HCT116 (cell line): ENCODE measurements at regions not wholly inside any gene's neighbourhood (a gene's known extent, or its start where the extent isn't known, plus 50 kb on each side); places are given as distances from the start of the nearest gene placed in this dataset.

Experiments used
- ATAC-seq: fragments of 200-7000 bp; cut with Tn5 transposase; 2 replicates; pipeline ENCODE4 v1.9.1; 2020; ENCODE audit warnings: mild to moderate bottlenecking, moderate library complexity
- BruUV-seq: library from RNA; stranded (reverse); fragments of 400-500 nt; replicated peaks from 2 replicates; lab custom pipeline; 2021; lab: Mats Ljungman, UMichigan
- CTCF ChIA-PET: fragments of 300-600 bp; sonication (Branson Sonifier 250); formaldehyde crosslinking; loops from one replicate; lab custom pipeline; 2021; ENCODE audit warnings: antibody characterized with exemption; lab: Charles Lee
- POLR2A ChIA-PET: fragments of 300-600, 350-600 bp; sonication (Branson Sonifier 250); formaldehyde crosslinking; loops from one replicate; lab custom pipeline; 2021; ENCODE audit warnings: antibody characterized with exemption; lab: Charles Lee
- RAD21 ChIA-PET, 2 experiments: fragments of 300-600 bp; sonication (Branson Sonifier 250); formaldehyde crosslinking; loops; one replicate each; lab custom pipeline; 2023; ENCODE audit warnings: low total read pairs in 2 of 2; ENCODE audit not compliant: uncharacterized antibody in 2 of 2, unreplicated experiment in 2 of 2, low non-redundant PET in 1 of 2; lab: Charles Lee
- DNase-seq: peaks from one replicate; pipeline ENCODE4 v3.0.0-alpha.2; 2010; ENCODE audit warnings: low read depth, low spot score
- H2AFZ ChIP-seq: fragments of 200-600 bp; shearing (Covaris generic), sonication (generic); 2 replicates; pipeline ENCODE4 v1.6.1; 2017; ENCODE audit warnings: low read depth, mixed run types, mixed read lengths, antibody characterized with exemption, low read length; ENCODE audit not compliant: poor library complexity, severe bottlenecking
- H3K27ac ChIP-seq: 2 replicates; pipeline ENCODE4 v1.5.1; 2012; ENCODE audit warnings: low read depth, low read length
- H3K27me3 ChIP-seq: fragments of 200-600 bp; sonication (generic); 2 replicates; pipeline ENCODE4 v1.6.1; 2016; ENCODE audit warnings: mixed run types, low read length, mixed read lengths; ENCODE audit not compliant: insufficient read depth
- H3K36me3 ChIP-seq, 2 experiments: fragments of 200-500 bp in 1 of 2; fragments of 200-600 bp in 1 of 2; sonication (Bioruptor generic) in 1 of 2; sonication (generic) in 1 of 2; 2 replicates each; pipeline versions ENCODE4 v1.5.1 to v1.6.1; 2014 to 2016; ENCODE audit warnings: low read length in 2 of 2, inconsistent platforms in 1 of 2, mixed read lengths in 1 of 2, mixed run types in 1 of 2; ENCODE audit not compliant: insufficient read depth in 2 of 2, control insufficient read depth in 1 of 2
- H3K4me1 ChIP-seq, 2 experiments: fragments of 200-600 bp in 1 of 2; sonication (generic) in 1 of 2; 2 replicates each; pipeline versions ENCODE4 v1.5.1 to v1.6.1; 2012 to 2017; ENCODE audit warnings: low read length in 2 of 2, inconsistent platforms in 1 of 2, mild to moderate bottlenecking in 1 of 2, mixed read lengths in 1 of 2, mixed run types in 1 of 2, moderate library complexity in 1 of 2; ENCODE audit not compliant: insufficient read depth in 2 of 2, control insufficient read depth in 1 of 2
- H3K4me2 ChIP-seq: fragments of 200-600 bp; sonication (generic); 2 replicates; pipeline ENCODE4 v1.6.1; 2017; ENCODE audit warnings: mixed run types, low read length, mixed read lengths
- H3K4me3 ChIP-seq, 2 experiments: fragments of 200-600 bp in 1 of 2; sonication (generic) in 1 of 2; replicated peaks in 1 of 2; 2 replicates each; pipeline ENCODE4 v1.5.1; 2011 to 2016; ENCODE audit warnings: low read length in 2 of 2, control low read depth in 1 of 2, low read depth in 1 of 2, mild to moderate bottlenecking in 1 of 2, mixed read lengths in 1 of 2, mixed run types in 1 of 2
- H3K79me2 ChIP-seq: fragments of 200-600 bp; sonication (generic); 2 replicates; pipeline ENCODE4 v1.6.1; 2017; ENCODE audit warnings: mild to moderate bottlenecking, mixed run types, low read length, moderate library complexity, mixed read lengths; ENCODE audit not compliant: insufficient read depth
- H3K9ac ChIP-seq: fragments of 200-600 bp; sonication (generic); 2 replicates; pipeline ENCODE4 v1.6.1; 2016; ENCODE audit warnings: low read length, mixed read lengths
- H3K9me2 ChIP-seq: fragments of 200-600 bp; sonication (generic), shearing (Covaris generic); 2 replicates; pipeline ENCODE4 v1.6.1; 2017; ENCODE audit warnings: mixed run types, mild to moderate bottlenecking, moderate library complexity; ENCODE audit not compliant: insufficient read depth
- H3K9me3 ChIP-seq, 2 experiments: fragments of 200-500 bp in 1 of 2; fragments of 200-600 bp in 1 of 2; sonication (Bioruptor generic) in 1 of 2; sonication (generic) in 1 of 2; 2 replicates each; pipeline ENCODE4 v1.6.1; 2014 to 2017; ENCODE audit warnings: low read length in 2 of 2, mixed read lengths in 2 of 2, inconsistent platforms in 1 of 2, low read depth in 1 of 2, mild to moderate bottlenecking in 1 of 2, mixed run types in 1 of 2, moderate library complexity in 1 of 2; ENCODE audit not compliant: control insufficient read depth in 1 of 2, insufficient read depth in 1 of 2
- H4K20me1 ChIP-seq: fragments of 200-600 bp; sonication (generic), shearing (Covaris generic); 2 replicates; pipeline ENCODE4 v1.6.1; 2017; ENCODE audit warnings: mixed run types, mild to moderate bottlenecking, moderate library complexity; ENCODE audit not compliant: insufficient read depth
- CBX3 ChIP-seq: IDR thresholded peaks from 2 replicates; pipeline ENCODE4 v1.6.1; 2012; ENCODE audit warnings: low read depth
- EGR1 ChIP-seq: IDR thresholded peaks from 2 replicates; pipeline ENCODE4 v1.6.1; 2012; ENCODE audit warnings: low read depth
- ELF1 ChIP-seq: IDR thresholded peaks from 2 replicates; pipeline ENCODE4 v1.6.1; 2012; ENCODE audit warnings: low read depth, borderline replicate concordance
- EZH2 ChIP-seq: fragments of 200-600 bp; sonication (generic); IDR thresholded peaks from 2 replicates; pipeline ENCODE4 v1.6.1; 2017; ENCODE audit warnings: antibody characterized with exemption, mixed run types
- MAX ChIP-seq: IDR thresholded peaks from 2 replicates; pipeline ENCODE4 v1.6.1; 2012
- POLR2A ChIP-seq: IDR thresholded peaks from 2 replicates; pipeline ENCODE4 v1.7.0; 2011; ENCODE audit warnings: borderline replicate concordance; ENCODE audit not compliant: insufficient read depth, insufficient read length; ENCODE audit errors: extremely low read depth
- POLR2AphosphoS5 ChIP-seq: IDR thresholded peaks from 2 replicates; pipeline ENCODE4 v1.6.1; 2011; ENCODE audit warnings: mild to moderate bottlenecking, low read depth, low read length, moderate library complexity
- REST ChIP-seq: IDR thresholded peaks from 2 replicates; pipeline ENCODE4 v1.6.1; 2012; ENCODE audit warnings: low read depth
- SIN3A ChIP-seq: IDR thresholded peaks from 2 replicates; pipeline ENCODE4 v1.6.1; 2012; ENCODE audit warnings: low read depth
- SP1 ChIP-seq: IDR thresholded peaks from 2 replicates; pipeline ENCODE4 v1.6.1; 2012; ENCODE audit warnings: low read depth
- TCF7L2 ChIP-seq: IDR thresholded peaks from 2 replicates; pipeline ENCODE4 v1.7.0; 2011; ENCODE audit warnings: borderline replicate concordance, inconsistent platforms; ENCODE audit not compliant: insufficient read depth, insufficient read length; ENCODE audit errors: extremely low read depth
- YY1 ChIP-seq: IDR thresholded peaks from 2 replicates; pipeline ENCODE4 v1.6.1; 2011; ENCODE audit warnings: low read length, low read depth, moderate library complexity, mild to moderate bottlenecking; ENCODE audit not compliant: insufficient replicate concordance; ENCODE audit errors: extremely low read depth
- ZNF274 ChIP-seq: fragments of 200-500 bp; sonication (Bioruptor generic); IDR thresholded peaks from 2 replicates; pipeline ENCODE4 v1.6.1; 2014; ENCODE audit warnings: mild to moderate bottlenecking, low read depth, low read length, inconsistent platforms
- intact Hi-C: fragments of 100-400 bp; cut with micrococcal nuclease; formaldehyde crosslinking; loops from 2 replicates; pipeline ENCODE4 v1.10.0; 2022

- no peak overlapping the region for H3K9ac ChIP-seq
- BruUV-seq: no TSS peak
- H2AFZ ChIP-seq: no peak overlapping the region
- TF ChIP-seq POLR2AphosphoS5 (no peak), SP1 (no peak)
- no peak for DNase-seq
- H3K9me3 ChIP-seq: no peaks in the 10 kb centered on the region
- RAD21 ChIA-PET: no interaction called here
- no peak for ATAC-seq
- no peaks in the 10 kb centered on the region for H3K79me2 ChIP-seq
- H3K4me3 ChIP-seq: no peak overlapping the region
- no peaks in the 10 kb centered on the region for H3K36me3 ChIP-seq
- H3K4me2 ChIP-seq: no peak overlapping the region
- no peaks in the 10 kb centered on the region for H3K4me1 ChIP-seq
- H3K27ac ChIP-seq: no peak overlapping the region
- POLR2A ChIA-PET: no interaction called here
- H3K9me2 ChIP-seq: no peaks in the 10 kb centered on the region
- no peaks in the 10 kb centered on the region; the same call in 1 of the 2 replicates for H3K27me3 ChIP-seq
- intact Hi-C loops: no loop called here
- H4K20me1 ChIP-seq: no peaks in the 10 kb centered on the region
- CTCF ChIA-PET: no interaction called here
Measured at GRCh38 chr14:65892315-65892714, 479.8 kb downstream of the FUT8 start.

- TF ChIP-seq EZH2 (no peak), ELF1 (no peak), ZNF274 (no peak), EGR1 (no peak), MAX (no peak), SIN3A (no peak), SP1 (no peak), TCF7L2 (no peak), POLR2A (no peak), YY1 (no peak), CBX3 (no peak), REST (no peak)
- TF ChIP-seq, all 23 proteins: peak for 0
- no peak overlapping the region for H3K9ac ChIP-seq
- no peaks in the 10 kb centered on the region for H3K9me3 ChIP-seq
- no peaks in the 10 kb centered on the region for H3K4me1 ChIP-seq
- BruUV-seq: no TSS peak
- ChIA-PET RAD21 (no interaction called here), CTCF (no interaction called here), POLR2A (no interaction called here)
- no peaks in the 10 kb centered on the region for H4K20me1 ChIP-seq
- intact Hi-C loops: no loop called here
- ATAC-seq (no peak), DNase-seq (no peak)
- H3K27me3 ChIP-seq: no peaks in the 10 kb centered on the region
- no peak overlapping the region for H3K4me3 ChIP-seq
- H2AFZ ChIP-seq: no peak overlapping the region
- no peaks in the 10 kb centered on the region for H3K36me3 ChIP-seq
- H3K27ac ChIP-seq: no peak overlapping the region
- no peaks in the 10 kb centered on the region for H3K79me2 ChIP-seq
- H3K9me2 ChIP-seq: no peaks in the 10 kb centered on the region
- no peak overlapping the region for H3K4me2 ChIP-seq
Measured at GRCh38 chr14:65900164-65900563, 487.6 kb downstream of the FUT8 start.
